ENCODE measurements at regions not wholly inside any gene's neighbourhood (a gene's known extent, or its start where the extent isn't known, plus 50 kb on each side); places are given as distances from the start of the nearest gene placed in this dataset.

DNA sequence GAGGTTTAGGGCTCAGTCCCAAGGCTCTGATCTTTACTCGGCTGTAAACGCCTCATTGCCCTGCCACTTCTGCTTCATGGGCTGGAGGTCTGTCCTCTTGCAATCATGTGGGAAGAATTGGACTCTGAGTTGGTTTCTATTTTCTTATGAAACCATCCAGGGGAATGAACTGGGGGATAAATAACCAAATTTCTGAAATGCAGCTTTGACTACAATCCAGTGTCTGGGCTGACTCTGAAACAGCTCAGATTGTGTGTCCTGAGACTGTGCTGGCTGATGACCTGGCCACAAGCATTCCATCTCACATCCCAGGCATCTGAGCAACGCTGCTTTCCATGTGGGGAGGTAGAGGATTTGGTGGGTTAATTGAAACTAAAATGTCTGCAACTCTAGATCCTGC is 71.0 kb upstream of the GALNT15 start:
- TF ChIP-seq SUZ12 (IDR thresholded peaks at IDR 0.05; ENCODE audit: extremely low read depth, insufficient read depth, insufficient read length) (no peak), ZNF274 (IDR thresholded peaks at IDR 0.05; ENCODE audit: low read depth, low read length) (no peak), YY1 (IDR thresholded peaks at IDR 0.05; ENCODE audit: insufficient read depth, insufficient read length) (no peak)

DNA sequence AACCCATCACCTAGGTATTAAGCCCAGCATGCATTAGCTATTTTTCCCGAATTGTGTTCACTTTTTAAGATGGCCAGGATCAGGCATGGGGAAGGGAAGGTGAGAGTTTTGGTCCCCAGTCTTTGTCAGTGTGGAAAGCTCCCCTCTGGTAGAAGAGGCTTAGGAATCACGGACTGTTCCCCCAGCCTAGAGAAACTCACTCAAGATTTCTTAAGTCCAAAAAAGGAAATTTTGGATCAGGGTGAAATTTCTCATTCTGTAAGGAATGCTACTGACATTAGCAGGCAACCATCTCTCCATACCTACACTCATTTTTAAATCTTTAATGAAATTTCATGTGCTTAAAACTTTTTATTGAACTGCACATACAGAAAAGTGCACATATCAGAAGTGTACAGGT is 70.3 kb upstream of the GALNT15 start:
- Histone ChIP-seq H3K9ac (ENCODE audit: insufficient read length, low read depth) (no peak overlapping the region), H3K4me3 (ENCODE audit: insufficient read length, low read depth) (no peak overlapping the region), H3K9me3 (ENCODE audit: insufficient read depth, low read length) (no peaks in the 10 kb centered on the region), H3K4me1 (ENCODE audit: insufficient read depth, insufficient read length) (no peaks in the 10 kb centered on the region), H3K27me3 (ENCODE audit: insufficient read depth, insufficient read length) (no peaks in the 10 kb centered on the region), H3K36me3 (ENCODE audit: insufficient read depth, insufficient read length, low read length) (no peaks in the 10 kb centered on the region)
- TF ChIP-seq YY1 (IDR thresholded peaks at IDR 0.05; ENCODE audit: insufficient read depth, insufficient read length) (no peak), ZNF274 (IDR thresholded peaks at IDR 0.05; ENCODE audit: low read depth, low read length) (no peak), SUZ12 (IDR thresholded peaks at IDR 0.05; ENCODE audit: extremely low read depth, insufficient read depth, insufficient read length) (no peak)
- DNase-seq (ENCODE audit: low read depth, low spot score) = no peak

More for the DNA sequence above, 71.0 kb upstream of the GALNT15 start:
- DNase-seq (ENCODE audit: low read depth, low spot score) = no peak
- Histone ChIP-seq H3K36me3 (ENCODE audit: insufficient read depth, insufficient read length, low read length) (no peaks in the 10 kb centered on the region), H3K4me3 (ENCODE audit: insufficient read length, low read depth) (no peak overlapping the region), H3K9me3 (ENCODE audit: insufficient read depth, low read length) (no peaks in the 10 kb centered on the region), H3K4me1 (ENCODE audit: insufficient read depth, insufficient read length) (no peaks in the 10 kb centered on the region), H3K27me3 (ENCODE audit: insufficient read depth, insufficient read length) (no peaks in the 10 kb centered on the region), H3K9ac (ENCODE audit: insufficient read length, low read depth) (no peak overlapping the region)

DNA sequence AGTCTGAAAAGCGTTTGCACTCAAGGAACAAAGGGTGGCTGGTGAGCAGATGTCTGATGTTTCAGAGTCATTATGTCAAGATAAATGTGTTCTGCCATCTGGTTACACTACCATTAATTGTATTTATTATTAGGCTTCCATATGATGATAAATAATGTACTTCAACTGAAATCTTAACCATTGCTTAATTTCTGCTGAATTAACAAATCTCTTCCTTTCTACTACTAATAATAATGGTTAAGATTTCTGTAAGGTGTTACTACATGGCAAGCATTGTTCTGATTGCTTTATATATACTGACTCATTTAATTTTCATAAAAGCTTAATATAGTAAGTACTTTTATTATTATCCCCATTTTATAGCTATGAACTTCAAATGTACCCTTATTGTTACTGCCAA is 68.4 kb upstream of the GALNT15 start:
- Histone ChIP-seq H3K4me1 (ENCODE audit: insufficient read depth, insufficient read length) (no peaks in the 10 kb centered on the region), H3K27me3 (ENCODE audit: insufficient read depth, insufficient read length) (no peaks in the 10 kb centered on the region), H3K9me3 (ENCODE audit: insufficient read depth, low read length) (no peaks in the 10 kb centered on the region), H3K36me3 (ENCODE audit: insufficient read depth, insufficient read length, low read length) (no peaks in the 10 kb centered on the region), H3K4me3 (ENCODE audit: insufficient read length, low read depth) (no peak overlapping the region), H3K9ac (ENCODE audit: insufficient read length, low read depth) (no peak overlapping the region)
- DNase-seq (ENCODE audit: low read depth, low spot score) = no peak
- TF ChIP-seq SUZ12 (IDR thresholded peaks at IDR 0.05; ENCODE audit: extremely low read depth, insufficient read depth, insufficient read length) (no peak), ZNF274 (IDR thresholded peaks at IDR 0.05; ENCODE audit: low read depth, low read length) (no peak), YY1 (IDR thresholded peaks at IDR 0.05; ENCODE audit: insufficient read depth, insufficient read length) (no peak)

DNA sequence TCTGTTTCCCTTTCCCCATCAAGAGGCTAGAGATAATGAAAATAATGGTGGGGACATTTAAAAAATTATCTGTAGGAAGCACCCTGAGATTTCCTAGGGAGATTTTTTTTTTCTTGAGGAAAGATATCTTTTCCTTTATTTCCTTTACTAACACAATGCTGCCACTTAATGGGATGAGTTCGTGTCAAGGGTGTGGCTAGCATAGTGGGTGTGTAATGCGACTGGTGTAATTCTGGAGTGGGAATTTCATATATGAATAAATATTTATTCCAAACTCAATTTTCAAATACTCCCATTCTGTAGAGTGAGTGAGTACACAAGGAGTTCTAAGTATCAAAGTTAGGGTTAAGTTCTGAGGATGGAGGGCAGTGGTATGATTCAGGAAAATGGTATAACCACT is 66.1 kb upstream of the GALNT15 start:
- Histone ChIP-seq H3K9me3 (ENCODE audit: insufficient read depth, low read length) (no peaks in the 10 kb centered on the region), H3K27me3 (ENCODE audit: insufficient read depth, insufficient read length) (no peaks in the 10 kb centered on the region), H3K4me3 (ENCODE audit: insufficient read length, low read depth) (no peak overlapping the region), H3K9ac (ENCODE audit: insufficient read length, low read depth) (no peak overlapping the region), H3K4me1 (ENCODE audit: insufficient read depth, insufficient read length) (no peaks in the 10 kb centered on the region), H3K36me3 (ENCODE audit: insufficient read depth, insufficient read length, low read length) (no peaks in the 10 kb centered on the region)
- DNase-seq (ENCODE audit: low read depth, low spot score) = no peak
- TF ChIP-seq ZNF274 (IDR thresholded peaks at IDR 0.05; ENCODE audit: low read depth, low read length) (no peak), SUZ12 (IDR thresholded peaks at IDR 0.05; ENCODE audit: extremely low read depth, insufficient read depth, insufficient read length) (no peak), YY1 (IDR thresholded peaks at IDR 0.05; ENCODE audit: insufficient read depth, insufficient read length) (no peak)

DNA sequence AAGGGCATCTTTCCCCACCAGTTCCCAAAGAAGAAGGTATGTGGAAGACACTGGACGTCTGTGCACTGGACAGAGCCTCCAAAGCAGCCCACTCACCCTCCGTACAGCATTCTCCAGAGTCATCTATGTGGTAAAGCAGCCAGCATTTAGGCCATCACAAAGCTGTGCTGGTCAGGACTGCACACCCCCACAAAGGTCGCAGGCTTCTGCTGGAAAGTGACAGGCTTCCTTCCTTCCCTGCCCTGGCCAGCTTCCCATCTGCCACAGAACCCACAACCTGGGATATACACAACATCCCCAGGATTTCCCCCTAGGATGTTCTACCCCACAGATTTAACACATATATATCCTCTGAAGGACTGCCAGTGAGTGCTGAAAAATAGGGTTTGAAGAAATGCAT is 64.6 kb upstream of the GALNT15 start:
- Histone ChIP-seq H3K36me3 (ENCODE audit: insufficient read depth, insufficient read length, low read length) (no peaks in the 10 kb centered on the region), H3K4me1 (ENCODE audit: insufficient read depth, insufficient read length) (no peaks in the 10 kb centered on the region), H3K9ac (ENCODE audit: insufficient read length, low read depth) (no peak overlapping the region), H3K27me3 (ENCODE audit: insufficient read depth, insufficient read length) (no peaks in the 10 kb centered on the region), H3K4me3 (ENCODE audit: insufficient read length, low read depth) (no peak overlapping the region), H3K9me3 (ENCODE audit: insufficient read depth, low read length) (no peaks in the 10 kb centered on the region)
- DNase-seq (ENCODE audit: low read depth, low spot score) = no peak
- TF ChIP-seq ZNF274 (IDR thresholded peaks at IDR 0.05; ENCODE audit: low read depth, low read length) (no peak), SUZ12 (IDR thresholded peaks at IDR 0.05; ENCODE audit: extremely low read depth, insufficient read depth, insufficient read length) (no peak), YY1 (IDR thresholded peaks at IDR 0.05; ENCODE audit: insufficient read depth, insufficient read length) (no peak)

DNA sequence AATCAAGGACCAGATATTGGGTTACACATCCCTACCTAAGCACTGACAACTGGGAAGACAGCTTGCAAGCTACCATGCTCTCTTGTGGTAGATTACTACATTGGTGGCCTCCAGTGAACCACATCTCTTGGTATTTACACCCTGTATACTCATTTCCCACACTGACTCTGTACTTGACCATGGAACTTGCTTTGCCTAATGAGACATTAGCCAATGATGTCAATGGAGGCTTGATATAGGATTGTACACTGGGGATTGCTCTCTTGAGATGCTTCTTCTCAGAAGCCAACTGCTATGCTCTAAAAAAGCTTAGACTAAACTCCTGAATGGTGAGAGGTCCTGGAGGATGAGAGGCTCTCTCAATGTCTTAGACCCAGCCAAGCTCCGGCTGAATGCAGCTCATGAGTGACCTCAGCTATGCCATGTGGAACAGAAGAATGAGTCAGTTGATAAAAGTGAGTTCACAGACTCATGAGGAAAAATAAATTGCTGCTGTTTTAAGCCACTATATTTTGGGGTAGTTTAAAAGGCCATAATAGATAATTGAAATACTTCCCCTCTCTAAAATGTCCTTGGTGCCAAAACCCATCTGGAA is 61.5 kb upstream of the GALNT15 start:
- H3K27me3 ChIP-seq (ENCODE audit: insufficient read depth, insufficient read length) = no peaks in the 10 kb centered on the region
- no peaks in the 10 kb centered on the region for H3K36me3 ChIP-seq (ENCODE audit: insufficient read depth, insufficient read length, low read length)
- DNase-seq (ENCODE audit: low read depth, low spot score) = no peak
- H3K9ac ChIP-seq (ENCODE audit: insufficient read length, low read depth) = no peak overlapping the region
- no peak for TF ChIP-seq YY1 (IDR thresholded peaks at IDR 0.05; ENCODE audit: insufficient read depth, insufficient read length)
- no peak for TF ChIP-seq ZNF274 (IDR thresholded peaks at IDR 0.05; ENCODE audit: low read depth, low read length)
- no peak for TF ChIP-seq SUZ12 (IDR thresholded peaks at IDR 0.05; ENCODE audit: extremely low read depth, insufficient read depth, insufficient read length)
- no peak overlapping the region for H3K4me3 ChIP-seq (ENCODE audit: insufficient read length, low read depth)
- H3K9me3 ChIP-seq (ENCODE audit: insufficient read depth, low read length) = no peaks in the 10 kb centered on the region
- no peaks in the 10 kb centered on the region for H3K4me1 ChIP-seq (ENCODE audit: insufficient read depth, insufficient read length)

DNA sequence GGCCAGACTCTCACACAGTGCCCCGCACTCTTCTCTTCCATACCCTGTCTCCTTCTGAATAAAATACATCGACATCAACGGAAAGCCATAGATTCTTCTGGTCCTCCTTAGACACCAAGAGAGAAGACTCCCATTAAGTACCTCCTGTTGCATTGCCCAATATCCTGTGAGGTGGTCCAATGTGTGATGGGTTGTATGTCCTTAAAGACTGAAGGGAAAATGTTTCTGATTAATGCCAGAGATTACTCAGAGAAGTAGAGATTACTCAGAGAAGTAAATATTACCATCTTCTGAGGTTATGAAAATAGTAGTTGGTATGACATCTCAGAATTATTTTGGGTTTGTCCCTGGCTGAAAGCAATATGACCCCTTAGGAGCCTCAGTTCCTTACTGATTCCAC is 60.8 kb upstream of the GALNT15 start:
- Histone ChIP-seq H3K9me3 (ENCODE audit: insufficient read depth, low read length) (no peaks in the 10 kb centered on the region), H3K4me1 (ENCODE audit: insufficient read depth, insufficient read length) (no peaks in the 10 kb centered on the region), H3K9ac (ENCODE audit: insufficient read length, low read depth) (no peak overlapping the region), H3K4me3 (ENCODE audit: insufficient read length, low read depth) (no peak overlapping the region), H3K36me3 (ENCODE audit: insufficient read depth, insufficient read length, low read length) (no peaks in the 10 kb centered on the region), H3K27me3 (ENCODE audit: insufficient read depth, insufficient read length) (no peaks in the 10 kb centered on the region)
- TF ChIP-seq YY1 (IDR thresholded peaks at IDR 0.05; ENCODE audit: insufficient read depth, insufficient read length) (no peak), ZNF274 (IDR thresholded peaks at IDR 0.05; ENCODE audit: low read depth, low read length) (no peak), SUZ12 (IDR thresholded peaks at IDR 0.05; ENCODE audit: extremely low read depth, insufficient read depth, insufficient read length) (no peak)
- DNase-seq (ENCODE audit: low read depth, low spot score) = no peak
